ENCODE measurements at regions not wholly inside any gene's neighbourhood (a gene's known extent, or its start where the extent isn't known, plus 50 kb on each side); places are given as distances from the start of the nearest gene placed in this dataset.

DNA sequence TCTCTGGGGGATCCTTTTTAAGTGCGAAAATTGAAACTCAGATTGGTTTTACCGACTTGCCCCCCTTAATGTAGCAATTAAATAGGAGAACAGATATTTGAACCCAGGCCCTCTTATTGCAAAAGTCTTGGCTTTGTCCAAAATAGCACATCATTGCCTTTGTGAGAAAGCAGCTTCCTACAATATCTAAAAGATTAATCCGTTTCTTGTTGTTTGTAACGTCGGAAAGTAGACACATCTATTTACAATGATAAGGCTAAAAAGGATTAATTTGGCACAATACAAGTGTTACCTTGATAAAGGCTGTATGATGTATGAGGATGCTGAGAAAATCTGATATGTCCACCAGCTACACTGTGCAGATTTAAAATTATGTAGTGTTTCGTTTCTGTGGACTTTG, 108.7 kb upstream of the SLC10A2 start:
- TF ChIP-seq EZH2 (IDR thresholded peaks at IDR 0.05; ENCODE audit: insufficient read depth, poor library complexity, severe bottlenecking) = no peak
- no peak for TF ChIP-seq EZH2phosphoT487 (IDR thresholded peaks at IDR 0.05; ENCODE audit: insufficient read depth, low read depth)
